ENCODE measurements at regions not wholly inside any gene's neighbourhood (a gene's known extent, or its start where the extent isn't known, plus 50 kb on each side); places are given as distances from the start of the nearest gene placed in this dataset.

DNA sequence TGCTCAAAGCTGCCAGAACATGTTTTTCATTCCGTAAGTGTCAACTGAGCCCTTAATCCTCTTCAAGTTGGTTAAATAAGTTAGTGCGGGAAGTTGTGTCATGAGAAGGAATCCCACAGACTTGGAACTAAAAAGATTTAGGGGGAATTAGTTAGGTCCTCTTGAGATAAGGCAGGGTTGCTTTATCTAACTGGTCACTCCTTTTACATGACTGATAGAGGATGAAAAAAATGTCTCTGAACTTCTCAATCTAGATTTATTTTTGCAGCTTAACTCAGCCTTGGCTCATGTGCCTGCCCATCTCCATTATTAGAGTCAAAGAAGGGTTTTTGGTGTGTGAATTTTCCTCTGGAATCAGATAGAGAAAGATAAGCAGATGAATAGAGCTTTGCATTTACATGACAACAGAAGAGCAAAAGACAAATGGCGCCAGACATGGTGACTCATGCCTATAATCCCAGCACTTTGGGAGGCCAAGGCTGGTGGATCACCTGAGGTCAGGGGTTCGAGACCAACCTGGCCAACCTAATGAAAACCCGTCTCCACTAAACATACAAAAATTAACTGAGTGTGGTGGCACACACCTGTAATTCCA lies 882.9 kb downstream of the RPA4 start:
- DNase-seq: no peak

- no peak for DNase-seq
Measured at GRCh38 chrX:97787311-97787710, 903.6 kb downstream of the RPA4 start.

- no peak for DNase-seq
Measured at GRCh38 chrX:97787849-97788248, 904.1 kb downstream of the RPA4 start.

DNA sequence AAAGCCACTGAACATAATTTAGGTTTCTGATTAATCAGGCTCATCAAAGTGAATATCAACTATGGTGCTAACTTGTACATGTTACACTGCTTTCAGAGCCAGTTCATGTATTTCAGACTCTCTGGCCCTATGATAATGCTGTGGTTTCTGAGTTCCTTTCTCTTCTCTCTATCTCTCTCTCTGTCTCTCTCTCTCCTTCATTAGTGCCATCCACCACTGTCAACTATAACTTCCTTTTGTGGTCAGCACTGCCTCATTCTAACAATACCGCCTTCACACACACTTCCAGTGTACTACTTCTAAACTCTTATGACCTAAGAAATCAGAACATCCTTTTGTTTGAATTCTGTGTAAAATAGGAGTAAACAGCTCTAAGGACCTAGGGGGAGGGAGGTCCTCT lies 907.1 kb downstream of the RPA4 start:
- DNase-seq: no peak

DNA sequence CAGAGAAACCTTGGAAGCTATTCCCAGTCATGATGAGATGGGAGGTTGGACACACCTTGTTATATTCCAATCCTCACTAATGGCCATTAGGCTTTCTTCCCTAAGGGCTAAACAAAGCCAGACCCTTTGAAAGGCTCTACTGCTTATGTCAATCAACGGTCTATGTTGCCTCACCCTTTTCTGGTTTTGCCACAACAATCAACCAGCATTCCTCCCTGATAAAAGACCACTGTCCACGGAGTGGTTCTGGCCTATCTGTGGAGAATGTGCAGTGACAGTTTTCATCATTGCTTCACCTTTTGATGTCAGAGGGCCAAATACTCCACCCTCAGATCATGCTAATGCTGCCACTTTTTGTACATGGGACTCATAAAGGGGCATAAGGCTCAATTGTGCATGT lies 913.4 kb downstream of the RPA4 start:
- no peak for DNase-seq

- no peak for DNase-seq
Measured at GRCh38 chrX:97806238-97806637, 922.5 kb downstream of the RPA4 start.

DNA sequence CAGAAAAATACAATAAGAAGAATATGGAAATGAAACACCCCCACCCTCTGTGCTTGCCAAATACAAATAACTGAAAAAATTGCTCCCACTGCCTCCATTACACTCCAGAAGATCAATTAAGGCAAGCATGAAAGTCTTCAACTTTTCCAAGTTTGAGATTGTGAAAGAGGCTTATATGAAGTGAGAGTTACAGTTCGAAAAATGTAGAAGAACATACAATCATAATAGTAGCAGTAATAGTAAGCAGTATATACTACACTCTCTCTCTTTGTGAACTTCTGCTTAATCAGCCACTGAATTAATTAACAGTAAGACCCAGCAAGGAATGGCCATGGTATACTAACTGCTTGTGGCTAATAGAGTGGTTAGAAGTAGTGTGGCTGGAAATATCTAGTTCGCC lies 923.2 kb downstream of the RPA4 start:
- no peak for DNase-seq

DNA sequence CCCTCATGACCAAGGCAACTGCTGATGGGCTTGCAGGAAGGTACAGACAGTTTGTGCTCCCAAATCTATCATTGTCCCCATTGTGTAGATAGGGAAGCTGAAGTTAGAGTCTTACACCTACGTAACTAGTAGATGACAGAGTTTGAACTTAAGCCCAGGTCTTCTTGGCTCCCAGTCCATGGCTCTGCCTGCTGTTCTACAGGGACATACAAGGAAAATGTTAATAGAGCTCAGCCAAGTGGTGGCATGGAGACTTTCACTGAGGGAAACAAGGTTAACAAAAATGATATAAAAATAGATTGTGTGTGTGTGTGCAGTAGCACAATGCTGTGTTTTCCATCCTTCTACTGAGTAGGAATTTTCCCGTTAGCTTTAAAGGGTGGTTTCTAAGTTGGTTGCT lies 936.5 kb downstream of the RPA4 start:
- no peak for DNase-seq

GRCh38 chrX:97828471-97828870 lies 944.8 kb downstream of the RPA4 start:
- no peak for DNase-seq

GRCh38 chrX:97835969-97836368 lies 952.3 kb downstream of the RPA4 start:
- no peak for DNase-seq

- DNase-seq: no peak
Measured at GRCh38 chrX:97841544-97842179, 958.0 kb downstream of the RPA4 start.

DNA sequence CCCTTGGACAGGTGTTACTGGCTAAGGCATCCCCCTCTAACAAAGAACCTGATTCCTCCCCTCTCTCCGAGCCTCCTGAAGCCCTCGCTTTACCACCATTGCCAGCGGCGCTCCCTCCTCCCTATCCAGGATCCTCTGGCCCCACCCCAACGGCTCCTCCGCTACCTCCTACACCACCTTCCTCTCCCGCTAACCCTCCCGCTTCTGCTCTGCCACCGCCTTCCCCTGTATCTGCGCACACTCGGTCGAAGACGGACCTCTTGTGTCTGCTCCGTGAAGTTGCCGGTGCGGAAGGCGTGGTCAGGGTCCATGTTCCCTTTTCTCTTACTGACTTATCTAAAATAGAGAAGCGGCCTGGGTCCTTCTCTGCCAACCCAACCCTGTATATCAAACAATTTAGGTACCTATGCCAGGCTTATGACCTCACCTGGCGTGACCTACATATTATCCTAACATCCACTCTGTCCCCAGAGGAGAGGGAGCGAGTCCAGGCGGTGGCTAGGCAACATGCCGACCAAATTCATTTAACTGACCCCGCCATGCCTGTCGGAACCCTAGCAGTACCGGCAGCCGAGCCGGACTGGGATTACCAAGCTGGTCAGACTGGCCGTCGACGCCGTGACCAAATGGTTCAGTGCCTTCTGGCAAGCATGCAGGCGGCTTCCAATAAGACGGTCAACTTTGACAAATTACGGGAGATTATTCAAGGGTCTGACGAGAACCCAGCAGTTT lies 958.9 kb downstream of the RPA4 start:
- no peak for DNase-seq

GRCh38 chrX:97843200-97843811 lies 959.6 kb downstream of the RPA4 start:
- DNase-seq: no peak

- DNase-seq: no peak
Measured at GRCh38 chrX:97844161-97844560, 960.5 kb downstream of the RPA4 start.

GRCh38 chrX:97844943-97845342 lies 961.2 kb downstream of the RPA4 start:
- DNase-seq: no peak

DNA sequence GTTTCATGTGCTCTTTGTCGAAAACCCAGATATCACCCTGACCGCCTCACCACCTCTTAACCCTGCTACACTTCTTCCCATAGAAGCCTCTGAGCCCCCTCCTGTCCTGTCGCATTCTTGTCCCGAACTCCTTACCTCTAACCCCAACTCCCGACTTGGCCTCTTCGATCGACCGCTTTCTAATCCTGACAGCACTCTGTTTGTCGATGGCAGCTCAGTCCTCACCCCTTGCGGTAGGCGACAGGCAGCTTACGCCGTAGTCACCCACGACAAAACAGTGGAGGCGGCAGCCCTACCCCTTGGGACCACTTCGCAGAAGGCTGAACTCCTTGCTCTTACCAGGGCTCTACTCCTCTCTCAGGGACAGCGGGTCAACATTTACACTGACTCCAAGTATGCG lies 961.7 kb downstream of the RPA4 start:
- no peak for DNase-seq

GRCh38 chrX:97846228-97846627 lies 962.5 kb downstream of the RPA4 start:
- DNase-seq: no peak

DNA sequence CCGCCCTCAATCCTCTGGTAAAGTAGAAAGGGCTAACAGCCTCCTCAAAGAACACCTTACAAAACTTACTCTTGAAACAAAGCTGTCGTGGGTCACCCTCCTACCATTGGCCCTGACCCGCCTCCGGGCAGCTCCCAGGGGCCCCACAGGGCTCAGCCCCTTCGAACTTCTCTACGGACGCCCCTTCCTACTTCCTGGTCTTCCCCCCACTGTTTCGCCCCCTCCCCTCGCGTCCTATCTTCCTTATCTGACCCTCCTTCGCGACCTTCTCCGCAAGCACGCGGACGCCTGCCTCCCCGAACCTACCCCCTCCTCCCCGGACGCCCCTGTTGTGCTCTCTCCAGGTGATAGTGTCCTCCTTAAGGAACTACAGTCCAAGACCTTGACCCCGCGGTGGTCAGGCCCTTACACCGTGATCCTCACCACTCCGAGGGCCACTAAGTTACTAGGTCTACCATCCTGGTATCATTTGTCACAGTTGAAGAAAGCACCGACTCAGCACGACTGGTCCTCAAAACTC lies 963.1 kb downstream of the RPA4 start:
- no peak for DNase-seq

DNA sequence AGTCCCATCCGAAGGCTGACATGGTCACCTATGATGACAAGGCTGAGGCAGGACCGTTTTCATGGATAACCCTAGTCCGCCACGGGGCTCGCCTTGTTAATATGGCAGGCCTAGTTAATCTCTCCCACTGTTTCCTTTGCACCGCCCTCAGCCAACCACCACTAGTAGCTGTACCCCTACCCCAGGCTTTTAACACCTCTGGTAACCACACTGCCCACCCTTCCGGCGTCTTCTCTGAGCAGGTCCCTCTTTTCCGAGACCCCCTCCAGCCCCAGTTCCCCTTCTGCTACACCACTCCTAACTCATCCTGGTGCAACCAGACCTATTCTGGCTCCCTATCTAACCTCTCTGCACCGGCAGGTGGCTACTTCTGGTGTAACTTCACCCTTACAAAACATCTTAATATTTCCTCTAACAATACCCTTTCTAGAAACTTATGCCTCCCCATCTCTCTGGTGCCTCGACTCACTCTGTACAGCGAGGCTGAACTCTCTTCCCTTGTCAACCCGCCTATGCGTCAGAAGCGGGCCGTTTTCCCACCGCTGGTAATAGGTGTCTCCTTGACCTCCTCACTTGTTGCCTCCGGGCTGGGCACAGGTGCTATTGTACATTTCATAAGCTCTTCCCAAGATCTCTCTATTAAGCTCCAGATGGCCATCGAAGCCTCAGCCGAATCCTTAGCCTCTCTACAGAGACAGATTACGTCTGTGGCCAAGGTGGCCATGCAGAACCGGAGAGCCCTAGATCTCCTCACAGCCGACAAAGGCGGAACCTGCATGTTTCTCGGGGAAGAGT lies 964.4 kb downstream of the RPA4 start:
- no peak for DNase-seq

GRCh38 chrX:97849951-97850350 lies 966.2 kb downstream of the RPA4 start:
- no peak for DNase-seq

GRCh38 chrX:97850911-97851310 lies 967.2 kb downstream of the RPA4 start:
- no peak for DNase-seq

DNA sequence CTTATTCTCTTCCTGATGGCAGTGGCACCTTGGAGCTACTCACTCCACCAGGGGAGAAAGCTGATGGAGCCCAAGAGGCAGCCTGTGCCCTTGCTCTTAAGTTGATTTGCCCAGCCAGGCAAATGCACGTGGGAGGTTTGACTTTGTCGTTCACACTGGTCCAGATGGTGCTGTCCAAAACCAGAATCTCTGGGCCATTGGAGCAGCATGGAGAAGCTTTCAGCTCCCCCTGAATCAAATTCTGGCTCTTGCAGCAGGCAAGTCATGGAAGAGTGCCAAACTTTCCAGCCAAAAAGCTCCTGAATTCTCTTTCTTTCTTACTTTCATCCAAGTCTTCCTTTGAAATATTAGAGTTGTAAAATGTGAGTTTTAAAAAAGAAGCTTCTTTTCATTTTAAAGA lies 970.4 kb downstream of the RPA4 start:
- no peak for DNase-seq

GRCh38 chrX:97858592-97858991 lies 974.9 kb downstream of the RPA4 start:
- no peak for DNase-seq

All from NCI-H1105 (cell line).